Activated CD4-positive, CD25-positive, alpha-beta regulatory T cell treated with anti-CD3 and anti-CD28 coated beads, Interleukin-2, amount 50 U/mL, for 72 hours (primary cell): ENCODE measurements at regions not wholly inside any gene's neighbourhood (a gene's known extent, or its start where the extent isn't known, plus 50 kb on each side); places are given as distances from the start of the nearest gene placed in this dataset.
"Not testable (repeated sequence)": the region's sequence is repeated elsewhere in the genome, so short reads cannot be mapped to it uniquely, and the experiment has no call there.

Source experiments
- DNase-seq: peaks from one replicate; pipeline ENCODE4 v3.0.0; 2021

DNA sequence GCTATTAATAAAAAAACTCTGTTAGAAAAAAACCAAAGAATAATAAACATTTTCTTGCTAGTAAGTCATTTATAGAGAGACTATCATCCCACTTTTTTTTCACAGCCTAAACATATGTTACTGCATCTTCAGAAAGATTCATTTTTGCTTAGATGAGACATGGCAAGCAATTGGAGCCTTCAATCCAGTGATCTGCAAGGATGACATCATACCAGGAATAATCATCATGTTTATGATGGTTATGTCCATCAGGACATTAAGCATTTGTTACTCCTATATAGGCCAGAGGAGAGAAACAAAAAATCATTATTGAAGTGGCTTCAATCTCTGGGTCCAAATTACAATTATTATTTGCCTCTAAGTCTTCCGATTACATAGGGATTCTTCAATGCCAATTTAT, 626.3 kb upstream of the CCNG1 start:
- no peak for DNase-seq

DNA sequence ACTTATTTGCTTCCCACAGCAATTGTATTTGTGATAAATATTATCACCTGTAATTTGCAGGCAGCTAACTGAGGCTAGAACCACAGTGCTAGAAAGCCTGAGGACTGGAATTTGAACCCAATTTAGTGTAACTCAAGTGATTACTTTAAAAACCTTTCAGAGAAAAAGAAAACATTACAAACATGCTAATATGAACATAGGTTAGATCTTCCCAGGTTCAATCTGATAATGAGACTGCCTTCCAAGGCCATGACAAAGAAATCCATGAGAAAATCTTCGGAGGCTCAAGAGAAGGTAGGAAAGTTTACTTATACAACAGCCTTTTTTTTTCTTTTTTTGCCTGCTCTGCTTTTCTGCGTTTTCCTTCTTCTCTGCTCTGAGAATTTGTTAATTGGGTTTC, 620.6 kb upstream of the CCNG1 start:
- DNase-seq, result no peak

DNA sequence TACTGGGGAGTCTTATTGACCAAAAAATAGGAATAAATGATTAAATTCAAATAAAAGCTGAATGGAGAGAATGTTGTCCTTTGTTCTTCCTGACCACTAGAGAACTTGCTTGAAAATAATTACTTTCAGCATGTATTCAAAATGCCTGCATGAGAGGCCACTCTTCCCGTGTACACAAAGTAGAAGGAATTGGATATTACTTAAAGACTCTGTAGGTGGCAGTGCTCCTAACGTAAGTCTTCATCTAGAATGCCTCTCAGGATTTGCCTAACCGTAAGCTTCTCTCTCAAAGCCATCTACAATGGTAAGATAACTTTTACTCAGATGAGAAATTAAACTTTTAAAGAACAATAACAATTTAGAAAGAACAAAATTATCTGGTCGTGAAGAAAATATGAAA, 620.0 kb upstream of the CCNG1 start:
- no peak for DNase-seq

DNA sequence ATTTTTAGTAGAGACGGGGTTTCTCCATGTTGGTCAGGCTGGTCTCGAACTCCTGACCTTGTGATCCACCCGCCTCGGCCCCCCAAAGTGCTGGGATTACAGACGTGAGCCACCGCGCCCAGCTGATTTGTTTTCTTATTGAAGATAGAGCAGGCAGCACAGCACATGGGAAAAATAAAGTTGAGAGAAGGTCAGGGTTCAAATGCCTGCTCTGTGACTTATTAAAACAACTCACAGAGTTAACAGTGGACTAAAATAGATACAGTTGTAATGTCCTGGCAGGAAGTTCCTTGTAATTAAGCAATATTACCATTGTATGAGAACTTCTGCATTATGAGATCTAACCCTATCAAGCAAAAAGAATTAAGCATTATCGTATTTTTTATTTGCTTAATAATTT, 615.7 kb upstream of the CCNG1 start:
- DNase-seq, result not testable (repeated sequence)

DNA sequence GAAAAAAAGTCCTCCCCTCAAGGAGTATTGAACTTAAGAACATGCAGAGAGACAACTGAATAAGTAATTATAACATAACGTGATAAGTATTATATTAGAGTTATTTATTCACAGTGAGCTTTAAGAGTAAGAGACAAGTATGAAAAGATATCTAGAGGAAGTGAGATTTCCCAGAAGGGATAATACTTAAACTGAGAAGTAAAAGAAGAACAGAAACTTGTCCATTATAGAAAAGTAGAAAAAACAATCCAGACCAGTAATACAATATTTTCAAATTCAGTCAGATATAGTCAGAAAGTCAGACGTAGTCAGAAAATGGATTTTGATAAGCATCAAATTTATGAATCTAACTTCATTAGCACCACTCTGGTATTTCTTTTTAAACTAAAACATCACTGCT, 613.0 kb upstream of the CCNG1 start:
- DNase-seq, result no peak

DNA sequence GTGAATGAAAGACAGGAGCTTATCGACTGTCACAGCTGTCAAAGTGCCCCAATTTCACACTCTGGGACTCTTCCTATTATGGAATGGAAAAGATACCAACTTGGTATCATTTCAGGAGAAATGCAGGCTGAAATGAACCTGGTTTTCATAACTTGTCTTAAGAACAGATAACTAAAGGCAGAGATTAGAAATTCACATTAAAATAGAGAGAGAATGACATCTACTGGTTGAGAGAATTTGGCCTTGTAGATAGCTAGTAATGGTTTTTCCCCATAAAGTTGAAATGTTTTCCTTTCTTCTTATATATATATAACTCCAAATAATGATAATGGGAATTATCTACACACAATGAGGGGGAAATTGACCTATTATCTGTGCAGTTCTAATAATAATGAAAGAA, 600.2 kb upstream of the CCNG1 start:
- DNase-seq, result no peak

DNA sequence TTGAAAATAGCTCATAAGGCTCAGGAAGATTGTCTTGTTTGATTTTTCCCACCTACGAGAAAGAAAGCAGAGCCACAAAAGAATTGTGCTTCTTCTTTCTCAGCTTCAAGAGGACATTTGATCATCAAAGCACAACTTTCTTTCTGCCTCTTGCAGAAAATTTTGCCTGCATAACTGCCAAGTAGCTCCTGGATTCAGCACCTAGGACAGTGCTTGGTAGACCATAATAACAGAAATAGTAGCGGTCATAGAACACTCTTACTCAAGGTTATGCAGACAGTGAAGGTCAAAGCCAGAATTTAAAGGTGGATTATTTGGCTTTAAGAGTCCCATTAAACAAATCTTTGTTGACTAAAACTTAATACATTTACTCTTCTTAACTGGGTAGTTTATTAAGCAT, 594.7 kb upstream of the CCNG1 start:
- DNase-seq, result no peak

DNA sequence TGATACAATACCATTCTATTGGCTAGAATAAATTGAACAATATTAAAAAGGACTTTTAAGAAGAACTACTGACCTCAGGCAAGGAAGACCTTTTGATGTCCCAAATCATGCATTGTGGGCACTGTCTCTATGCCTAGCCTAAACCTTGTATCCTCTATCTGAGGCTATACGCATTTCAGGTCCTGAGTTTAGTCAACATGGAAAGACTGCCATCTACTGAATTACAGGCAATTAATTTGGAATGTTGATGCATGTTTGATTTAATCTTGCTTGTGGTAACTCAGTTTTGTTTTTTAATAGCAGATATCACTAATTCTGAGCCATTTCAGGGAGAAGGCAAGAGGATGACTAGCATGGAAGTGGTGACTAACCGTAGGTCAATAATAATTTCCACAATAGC, 585.3 kb upstream of the CCNG1 start:
- DNase-seq, result no peak

DNA sequence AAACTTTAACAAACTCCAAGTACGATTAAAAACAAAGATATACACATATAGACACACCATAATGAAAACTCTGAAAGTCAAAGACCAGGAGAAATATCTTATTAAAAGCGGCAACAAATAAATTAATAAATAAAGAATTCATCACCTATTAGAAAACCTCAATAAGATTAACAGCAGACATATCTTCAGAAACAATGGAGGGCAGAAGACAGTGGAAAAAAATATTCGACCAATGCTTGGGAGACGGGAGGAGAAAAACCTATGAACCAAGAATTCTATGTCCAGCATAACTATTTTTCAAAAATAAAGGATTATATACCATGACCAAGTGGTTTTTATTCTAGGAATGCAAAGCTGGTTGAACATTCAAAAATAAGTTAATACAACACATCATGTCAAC, 578.6 kb upstream of the CCNG1 start:
- no peak for DNase-seq

DNA sequence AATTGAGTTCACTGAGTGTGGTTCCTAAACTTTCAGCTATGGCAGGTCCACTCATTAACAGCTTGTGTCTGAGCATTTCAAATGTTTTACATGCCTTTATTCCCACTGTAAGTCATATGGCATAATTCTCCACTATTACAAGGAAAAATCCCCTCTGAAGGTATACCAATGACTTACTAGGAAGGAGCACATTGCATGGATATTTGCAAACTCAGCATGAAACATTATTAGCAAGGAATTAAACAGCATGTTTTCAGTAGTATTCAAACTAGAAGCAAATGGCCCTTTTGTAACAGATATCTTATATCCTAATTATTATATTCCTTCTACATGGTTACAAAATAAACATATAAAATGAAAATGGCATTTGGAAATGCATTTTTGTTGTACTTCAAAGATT, 566.4 kb upstream of the CCNG1 start:
- no peak for DNase-seq

DNA sequence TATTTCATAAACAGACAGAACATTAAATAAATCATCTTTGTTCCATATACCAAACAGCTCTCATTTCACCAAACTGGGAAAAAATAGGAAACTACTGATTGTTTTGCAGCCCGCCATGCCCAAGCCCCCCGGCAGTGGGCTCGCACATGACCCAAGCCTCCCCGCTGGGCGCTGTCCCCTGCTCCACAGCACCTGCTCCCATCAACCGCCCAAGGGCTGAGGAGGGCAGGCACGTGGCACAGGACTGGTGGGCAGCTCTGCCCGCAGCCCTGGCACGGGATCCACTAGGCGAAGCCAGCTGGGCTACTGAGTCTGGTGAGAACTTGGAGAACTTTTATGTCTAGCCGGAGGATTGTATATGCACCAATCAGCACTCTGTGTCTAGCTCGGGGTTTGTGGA, 554.8 kb upstream of the CCNG1 start:
- DNase-seq, result no peak

DNA sequence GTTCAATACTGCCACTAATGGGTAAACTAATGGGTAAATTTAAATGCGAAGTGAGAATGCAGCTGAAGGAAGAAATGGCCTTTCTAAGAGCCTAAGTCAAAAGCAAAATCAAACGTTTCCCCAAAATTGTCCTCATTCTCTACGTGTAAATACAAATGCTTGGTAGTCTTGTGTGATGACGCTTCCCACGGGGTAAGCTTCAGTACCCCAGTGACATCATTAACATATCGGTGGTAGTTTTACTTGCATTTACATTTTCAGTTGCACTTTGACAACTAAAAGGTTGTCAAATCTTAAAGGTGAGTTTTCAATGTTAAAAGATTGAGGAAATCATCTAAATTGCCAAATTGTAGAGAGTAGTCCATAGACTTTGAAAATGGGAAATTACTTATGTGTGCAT, 550.7 kb upstream of the CCNG1 start:
- DNase-seq, result no peak

DNA sequence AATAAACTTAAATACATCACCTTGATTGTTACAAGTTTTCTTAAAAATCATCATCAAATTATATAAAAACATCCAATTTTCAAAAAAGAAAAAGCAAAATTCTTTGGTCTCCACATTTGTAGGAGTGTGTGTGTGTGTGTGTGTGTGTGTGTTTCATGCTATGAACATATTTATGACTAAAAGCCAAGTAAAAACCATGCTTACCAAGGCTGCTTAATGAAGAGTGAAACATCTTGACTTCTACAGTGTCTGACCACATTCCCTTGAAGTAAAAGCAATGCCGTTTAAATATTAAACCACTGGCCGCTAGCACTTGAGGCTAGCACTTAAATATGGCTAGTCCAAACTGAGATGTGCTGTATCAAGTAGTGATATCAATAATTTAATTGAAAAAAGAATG, 549.1 kb upstream of the CCNG1 start:
- no peak for DNase-seq

DNA sequence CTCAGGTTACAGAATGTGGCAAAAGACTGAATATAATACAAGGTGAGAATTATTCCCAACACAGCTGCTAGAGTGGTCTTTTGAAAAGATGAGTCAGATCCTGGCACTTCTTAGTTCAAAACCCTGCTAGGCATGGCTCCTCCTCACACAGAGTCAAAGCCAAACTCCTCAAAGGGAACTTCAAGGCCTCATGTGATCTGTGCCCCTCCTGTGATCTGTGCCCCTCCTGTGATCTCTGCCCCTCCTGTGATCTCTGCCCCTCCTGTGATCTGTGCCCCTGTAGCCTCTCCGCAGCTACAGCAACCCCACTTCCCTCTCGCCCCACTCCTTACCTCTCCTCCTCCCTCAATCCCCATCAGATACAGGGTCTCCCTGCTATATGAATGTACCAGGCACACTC, 525.5 kb upstream of the CCNG1 start:
- no peak for DNase-seq

DNA sequence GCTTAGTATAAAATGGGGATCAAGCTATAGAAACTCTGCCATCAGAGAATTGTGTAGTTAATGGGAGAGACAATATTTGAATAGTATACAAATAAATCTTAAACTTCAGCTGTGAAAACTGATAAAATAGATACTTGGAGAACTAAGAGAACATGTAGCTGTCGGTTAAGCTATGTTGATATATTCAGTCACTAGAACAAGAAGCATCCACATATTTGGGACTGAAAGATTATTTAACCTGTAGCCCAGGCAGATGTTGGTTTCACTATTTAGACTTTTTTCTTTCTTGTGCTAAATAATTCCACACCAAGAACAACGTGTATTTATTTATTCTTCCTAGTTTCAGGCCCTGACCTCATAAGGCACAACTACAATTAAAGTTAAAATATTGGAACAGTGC, 521.0 kb upstream of the CCNG1 start:
- DNase-seq, result no peak

DNA sequence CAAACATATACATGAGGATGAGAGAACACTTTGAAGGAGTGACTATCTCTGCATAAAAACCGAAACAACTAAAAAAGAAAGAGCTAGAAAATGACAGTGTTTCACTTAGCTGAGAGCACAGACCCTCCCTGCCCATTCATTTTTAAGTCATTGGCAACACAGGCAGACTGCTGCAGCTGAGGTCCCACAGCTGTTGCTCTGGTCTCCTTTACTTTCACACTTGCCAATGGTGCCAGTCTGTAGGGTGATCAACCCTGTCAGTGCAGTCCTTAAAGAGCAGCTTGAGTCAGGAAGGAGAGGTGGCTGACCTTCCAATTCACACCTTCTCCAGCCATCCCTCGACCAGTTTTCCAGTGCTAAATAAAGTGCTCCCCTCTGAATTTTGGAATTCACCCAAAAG, 508.3 kb upstream of the CCNG1 start:
- no peak for DNase-seq

DNA sequence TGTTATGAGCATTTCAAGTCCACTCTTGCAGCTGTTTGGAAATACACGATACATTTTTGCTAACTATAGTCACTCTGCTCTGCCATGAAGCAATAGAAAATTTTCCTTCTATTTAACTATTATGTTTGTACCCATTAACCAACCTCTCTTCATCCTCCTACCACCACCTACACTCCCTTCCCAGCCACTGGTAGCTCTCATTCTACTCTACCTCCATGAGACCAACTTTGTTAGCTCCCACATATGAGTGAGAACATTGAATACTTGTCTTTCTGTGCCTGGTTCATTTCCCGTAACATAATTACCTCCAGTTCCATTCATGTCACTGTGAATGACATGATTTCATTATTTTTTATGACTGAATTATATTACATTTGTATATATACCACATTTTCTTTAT, 505.9 kb upstream of the CCNG1 start:
- no peak for DNase-seq

DNA sequence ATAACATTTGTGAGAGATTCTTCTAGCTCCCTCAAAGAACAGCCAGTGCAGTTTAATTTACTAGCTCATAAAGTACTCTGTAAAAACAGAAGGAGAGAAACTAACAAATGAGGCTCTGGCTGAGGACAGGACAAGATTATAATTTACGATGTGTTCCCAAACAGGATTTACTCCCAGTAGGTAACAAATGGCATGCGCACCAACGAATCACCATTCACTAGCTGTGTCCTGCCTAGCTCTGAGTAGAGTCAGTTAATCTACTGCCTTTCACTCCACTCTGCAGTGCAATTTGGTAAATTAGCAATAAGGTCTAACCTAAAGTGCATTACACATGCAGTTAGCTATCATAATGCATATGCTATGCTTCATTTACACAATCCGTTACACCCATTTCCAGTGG, 497.4 kb upstream of the CCNG1 start:
- no peak for DNase-seq

DNA sequence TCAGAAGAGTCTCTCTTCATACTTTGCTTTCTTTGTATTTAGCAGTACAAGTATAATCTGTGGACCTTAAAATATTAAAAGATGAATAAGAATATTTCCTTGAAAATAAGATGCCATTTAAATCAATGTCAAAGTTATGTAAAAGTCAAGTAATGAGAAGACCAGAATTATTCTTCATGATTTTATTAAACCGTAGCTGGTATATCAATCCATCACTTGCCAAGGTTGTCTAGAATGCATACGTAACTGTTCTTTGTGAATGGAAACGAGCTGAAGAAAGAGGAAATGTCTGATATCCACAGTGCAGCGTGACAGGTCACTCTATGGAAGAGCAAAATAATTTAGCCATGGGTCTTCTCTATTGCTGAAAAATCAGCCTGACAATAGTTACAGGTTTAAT, 488.7 kb upstream of the CCNG1 start:
- no peak for DNase-seq

DNA sequence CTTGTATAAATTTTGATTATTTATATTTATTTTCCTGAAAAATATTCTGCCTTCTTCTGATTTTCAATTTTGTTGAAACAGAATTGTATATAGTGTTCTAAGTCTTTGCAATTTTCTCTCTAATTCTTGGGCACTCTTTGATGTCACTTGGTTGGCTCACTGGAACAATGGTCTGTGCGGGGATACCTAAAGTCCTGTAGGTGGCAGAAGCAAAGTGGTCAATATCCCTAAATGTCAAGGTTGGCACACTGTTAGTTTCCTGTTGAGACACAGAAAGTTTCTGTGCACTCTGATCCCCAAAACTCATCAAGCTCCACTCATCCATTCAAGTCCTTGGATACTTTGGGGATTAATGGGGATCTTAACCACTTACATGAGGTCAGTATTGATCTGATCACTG, 480.8 kb upstream of the CCNG1 start:
- DNase-seq, result no peak

DNA sequence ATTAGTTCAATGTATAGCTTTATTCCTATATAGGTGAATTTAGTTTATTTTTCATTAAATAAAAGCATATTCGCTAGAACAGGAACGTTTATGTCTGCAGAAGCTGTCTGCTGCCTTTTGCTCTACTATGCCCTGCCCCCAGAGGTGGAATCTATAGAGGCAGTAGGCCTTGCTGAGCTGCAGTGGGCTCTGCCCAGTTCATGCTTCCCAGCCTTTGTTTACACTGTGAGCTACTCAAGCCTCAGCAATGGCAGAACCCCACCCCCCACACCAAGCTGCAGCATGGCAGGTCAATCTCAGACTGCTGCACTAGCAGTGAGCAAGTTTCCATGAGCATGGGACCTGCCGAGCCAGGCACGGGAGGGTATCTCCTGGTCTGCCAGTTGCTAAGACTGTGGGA, 473.3 kb upstream of the CCNG1 start:
- not testable (repeated sequence) for DNase-seq

DNA sequence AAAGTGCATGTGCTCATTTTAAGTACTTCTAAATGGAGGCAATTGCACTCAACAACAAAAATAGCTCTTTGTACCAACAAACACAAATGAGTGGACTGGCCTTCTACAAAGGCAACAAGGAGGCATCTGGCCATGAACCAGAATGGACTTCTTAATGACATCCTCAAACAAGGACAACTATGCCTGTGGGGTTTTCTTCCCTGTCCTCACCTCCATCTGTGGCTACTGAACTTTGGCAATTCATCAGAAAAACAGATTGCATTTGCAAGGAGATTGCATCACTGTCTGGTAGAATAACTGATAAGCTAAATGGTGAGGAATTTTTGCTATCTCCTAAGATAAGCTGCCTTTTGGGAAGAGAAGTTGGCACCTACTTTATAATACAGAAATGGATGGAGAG, 447.3 kb upstream of the CCNG1 start:
- no peak for DNase-seq

DNA sequence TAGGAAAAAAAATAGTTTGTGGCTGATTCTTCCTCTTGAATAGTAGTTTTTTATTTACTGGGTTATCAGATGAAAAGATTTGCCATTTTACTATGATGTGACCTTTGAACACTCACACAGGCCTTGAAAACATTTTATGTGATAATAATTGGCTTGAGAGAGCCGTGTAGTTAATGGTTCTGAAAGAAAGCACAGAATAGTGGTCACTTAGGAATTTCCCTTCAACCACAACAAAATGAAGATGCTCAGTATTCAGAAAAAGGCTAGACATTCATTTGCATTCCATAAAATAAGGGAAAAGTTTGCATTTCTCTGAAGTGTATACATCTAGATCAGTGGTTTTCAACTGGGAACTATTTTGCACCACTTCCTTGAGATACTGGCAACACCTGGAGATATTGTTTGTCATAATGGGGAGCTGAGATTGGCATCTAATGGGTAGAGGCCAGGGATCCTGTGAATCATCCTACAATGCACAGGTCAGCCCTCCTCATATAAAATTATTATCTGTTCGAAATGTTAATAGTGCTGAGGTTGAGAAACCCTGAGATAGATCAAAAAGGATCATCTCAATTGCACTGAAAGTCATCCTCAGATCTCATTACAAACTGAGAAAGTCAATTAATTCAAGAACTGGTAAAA, 446.4 kb upstream of the CCNG1 start:
- DNase-seq, result no peak

DNA sequence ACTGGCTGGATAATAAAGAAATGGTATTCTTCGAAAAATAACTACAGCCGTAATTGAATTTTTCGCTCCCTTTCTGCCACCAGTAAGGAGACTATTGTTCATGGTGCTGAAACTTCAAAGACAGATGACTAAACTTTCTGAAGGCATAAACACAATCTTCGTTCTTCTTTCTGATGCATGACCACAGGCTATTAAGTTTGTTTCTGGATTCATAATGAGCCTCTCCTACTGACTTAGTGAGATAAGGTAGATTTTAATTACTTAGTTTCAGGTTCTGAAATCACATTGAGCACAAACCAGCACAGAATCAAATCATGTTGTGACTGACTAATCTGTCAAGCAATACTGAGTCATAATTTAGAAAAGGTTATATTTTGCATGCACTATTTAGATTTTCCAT, 441.8 kb upstream of the CCNG1 start:
- no peak for DNase-seq

DNA sequence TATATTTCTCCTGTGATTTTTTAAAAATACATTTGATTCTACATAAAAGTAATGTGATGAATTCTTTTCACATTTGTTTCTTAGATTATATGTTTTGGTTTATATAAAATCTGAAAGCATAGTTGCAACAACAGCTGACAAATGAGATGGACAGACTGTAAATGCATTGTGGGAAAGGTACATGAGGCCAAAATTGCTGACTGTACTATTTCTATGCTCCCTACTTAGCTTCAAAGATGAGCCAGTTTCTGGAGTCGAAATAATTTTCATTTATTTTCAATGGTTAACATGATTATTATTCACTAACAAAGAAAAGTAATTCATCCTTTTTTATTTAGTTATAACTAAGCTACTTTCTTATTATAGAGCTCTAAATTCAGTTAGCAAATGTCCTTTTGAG, 441.3 kb upstream of the CCNG1 start:
- DNase-seq, result no peak

DNA sequence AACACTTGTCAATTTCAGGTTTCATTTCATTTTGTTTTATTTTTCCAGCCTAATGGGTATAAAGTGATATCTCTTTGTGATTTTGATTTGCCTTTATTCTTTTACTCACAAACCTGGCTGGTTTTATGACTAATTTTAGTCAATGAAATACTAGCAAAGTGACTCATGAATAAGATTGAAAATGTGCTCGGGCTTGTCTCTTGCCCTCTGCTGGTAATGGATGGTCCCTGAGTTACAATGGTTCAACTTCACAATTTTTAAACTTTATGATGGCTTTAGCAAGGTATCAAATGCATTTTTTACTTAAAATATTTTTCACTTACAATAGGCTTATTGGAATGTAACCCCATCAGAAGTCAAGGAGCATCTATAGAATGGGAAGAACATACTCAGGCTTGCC, 431.4 kb upstream of the CCNG1 start:
- DNase-seq, result no peak
